ENCODE measurements at regions not wholly inside any gene's neighbourhood (a gene's known extent, or its start where the extent isn't known, plus 50 kb on each side); places are given as distances from the start of the nearest gene placed in this dataset.
"Not testable (repeated sequence)": the region's sequence is repeated elsewhere in the genome, so short reads cannot be mapped to it uniquely, and the experiment has no call there.

- no peak for DNase-seq (ENCODE audit: low read depth in 3 of 3)
These were observed 409.6 kb downstream of the MAFB start for GRCh38 chr20:40279390-40279789.

- no peak for DNase-seq (ENCODE audit: low read depth in 3 of 3)
These were observed 410.4 kb downstream of the MAFB start for GRCh38 chr20:40278673-40279072.

GRCh38 chr20:40276301-40276700 is 412.7 kb downstream of the MAFB start:
- no peak for DNase-seq (ENCODE audit: low read depth in 3 of 3)

- DNase-seq (ENCODE audit: low read depth in 3 of 3): no peak
These were observed 413.3 kb downstream of the MAFB start for GRCh38 chr20:40275738-40276137.

- DNase-seq (ENCODE audit: low read depth in 3 of 3): no peak
These were observed 414.0 kb downstream of the MAFB start for GRCh38 chr20:40274912-40275533.

GRCh38 chr20:40269274-40269673 is 419.8 kb downstream of the MAFB start:
- DNase-seq (ENCODE audit: low read depth in 3 of 3): not testable (repeated sequence)

- DNase-seq (ENCODE audit: low read depth in 3 of 3): no peak
These were observed 420.5 kb downstream of the MAFB start for GRCh38 chr20:40268321-40269075.

- DNase-seq (ENCODE audit: low read depth in 3 of 3): no peak
These were observed 423.1 kb downstream of the MAFB start for GRCh38 chr20:40265825-40266533.

GRCh38 chr20:40262219-40262618 is 426.8 kb downstream of the MAFB start:
- no peak for DNase-seq (ENCODE audit: low read depth in 3 of 3)

GRCh38 chr20:40258931-40259330 is 430.1 kb downstream of the MAFB start:
- DNase-seq (ENCODE audit: low read depth in 3 of 3): no peak

GRCh38 chr20:40257763-40258162 is 431.3 kb downstream of the MAFB start:
- DNase-seq (ENCODE audit: low read depth in 3 of 3): no peak

- DNase-seq (ENCODE audit: low read depth in 3 of 3): no peak
These were observed 433.7 kb downstream of the MAFB start for GRCh38 chr20:40255365-40255764.

GRCh38 chr20:40254023-40254772 is 434.8 kb downstream of the MAFB start:
- no peak for DNase-seq (ENCODE audit: low read depth in 3 of 3)

GRCh38 chr20:40251284-40251932 is 437.6 kb downstream of the MAFB start:
- DNase-seq (ENCODE audit: low read depth in 3 of 3): no peak

- no peak for DNase-seq (ENCODE audit: low read depth in 3 of 3)
These were observed 439.2 kb downstream of the MAFB start for GRCh38 chr20:40249805-40250204.

- no peak for DNase-seq (ENCODE audit: low read depth in 3 of 3)
These were observed 443.2 kb downstream of the MAFB start for GRCh38 chr20:40245829-40246228.

GRCh38 chr20:40244286-40244685 is 444.8 kb downstream of the MAFB start:
- no peak for DNase-seq (ENCODE audit: low read depth in 3 of 3)

GRCh38 chr20:40241596-40242343 is 447.3 kb downstream of the MAFB start:
- DNase-seq (ENCODE audit: low read depth in 3 of 3): no peak

- DNase-seq (ENCODE audit: low read depth in 3 of 3): no peak
These were observed 450.5 kb downstream of the MAFB start for GRCh38 chr20:40238511-40238910.

GRCh38 chr20:40234593-40234992 is 454.4 kb downstream of the MAFB start:
- no peak for DNase-seq (ENCODE audit: low read depth in 3 of 3)

- DNase-seq (ENCODE audit: low read depth in 3 of 3): no peak
These were observed 455.6 kb downstream of the MAFB start for GRCh38 chr20:40233406-40233805.
